Superior temporal gyrus (tissue), 1 donor: ENCODE measurements at regions not wholly inside any gene's neighbourhood (a gene's known extent, or its start where the extent isn't known, plus 50 kb on each side); places are given as distances from the start of the nearest gene placed in this dataset.
"Not testable (repeated sequence)": the region's sequence is repeated elsewhere in the genome, so short reads cannot be mapped to it uniquely, and the experiment has no call there.

Experiments used
- DNase-seq: peaks from one replicate; pipeline ENCODE4 v3.0.0-alpha.2; 2016; ENCODE audit errors: extremely low spot score

- no peak for DNase-seq
Observed at GRCh38 chr2:239552213-239552926, 151.6 kb upstream of the HDAC4 start.

- no peak for DNase-seq
Observed at GRCh38 chr2:239551206-239551605, 150.4 kb upstream of the HDAC4 start.

DNA sequence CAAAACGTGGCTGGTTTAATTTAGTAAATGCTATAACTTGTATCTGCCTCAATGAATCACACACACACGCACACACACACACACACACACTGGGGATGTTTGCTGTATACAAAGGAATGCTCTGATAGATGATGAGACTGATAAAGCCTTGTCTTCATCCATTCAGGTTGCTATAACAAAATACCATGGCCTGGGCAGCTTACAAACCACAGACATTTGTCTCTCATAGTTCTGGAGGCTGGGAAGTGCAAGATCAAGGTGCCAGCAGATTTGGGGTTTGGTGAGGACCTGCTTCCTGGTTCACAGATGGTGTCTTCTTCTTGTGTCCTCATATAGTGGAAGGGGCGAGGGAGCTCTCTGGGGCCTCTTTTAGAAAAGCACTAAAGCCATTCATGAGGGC is 149.5 kb upstream of the HDAC4 start:
- DNase-seq: no peak

DNA sequence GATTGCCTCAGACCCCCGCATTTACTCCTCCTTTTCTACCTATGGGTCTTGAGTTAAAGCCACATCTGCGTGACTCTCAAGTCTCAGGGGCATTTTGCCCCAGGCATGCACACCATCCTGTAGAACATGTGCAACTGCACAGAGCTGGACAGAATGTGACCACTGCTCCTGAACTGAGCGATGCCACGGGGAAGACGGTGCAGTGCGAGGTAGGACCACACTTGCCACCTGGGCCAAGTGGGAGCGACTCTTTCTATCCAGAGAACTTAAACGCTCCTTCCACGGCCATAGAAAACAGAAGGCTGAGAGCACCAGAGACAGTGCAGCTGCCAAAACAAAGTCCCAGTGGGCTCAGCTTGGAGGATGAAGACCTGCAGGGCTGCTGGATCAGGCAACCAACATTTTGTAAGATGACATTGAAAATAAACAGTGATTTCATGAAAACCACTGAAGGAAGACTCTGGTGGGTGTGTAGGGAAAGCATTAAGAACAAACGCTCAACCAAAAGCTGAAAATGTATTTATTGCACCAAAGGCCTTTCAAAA is 149.0 kb upstream of the HDAC4 start:
- DNase-seq: no peak

DNA sequence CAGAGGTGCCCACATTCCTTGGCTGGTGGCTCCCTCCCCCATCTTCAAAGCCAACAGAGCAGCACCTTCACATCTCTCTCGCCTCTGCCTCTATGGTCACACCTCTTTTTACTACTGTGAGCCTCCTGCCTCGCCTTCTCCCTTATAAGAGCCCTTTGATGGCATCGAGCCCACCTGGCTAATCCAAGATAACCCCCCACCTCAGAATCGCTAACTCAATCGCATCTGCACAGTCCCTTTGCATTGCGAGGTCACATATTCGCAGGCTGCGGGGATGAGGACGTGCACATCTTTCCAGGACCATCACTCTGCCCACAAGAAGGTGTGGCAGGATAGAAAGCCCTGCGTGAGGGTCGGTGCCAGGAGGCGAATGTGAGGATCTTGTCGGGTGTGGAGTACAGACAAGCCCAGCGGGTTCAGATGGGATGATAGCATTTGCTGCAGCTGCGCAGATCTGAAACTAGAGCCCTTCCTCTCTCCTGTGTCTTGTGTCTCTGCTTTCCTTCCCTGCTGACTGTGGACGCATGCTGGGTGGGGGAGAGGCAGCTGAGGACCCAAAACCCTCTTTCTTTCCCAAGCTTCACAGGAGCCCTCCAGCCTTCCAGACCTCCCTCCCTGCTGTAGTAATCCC is 148.3 kb upstream of the HDAC4 start:
- DNase-seq: no peak

GRCh38 chr2:239548451-239548871 is 147.6 kb upstream of the HDAC4 start:
- DNase-seq: no peak

GRCh38 chr2:239547140-239547539 is 146.3 kb upstream of the HDAC4 start:
- DNase-seq: not testable (repeated sequence)

GRCh38 chr2:239546541-239546940 is 145.7 kb upstream of the HDAC4 start:
- no peak for DNase-seq

DNA sequence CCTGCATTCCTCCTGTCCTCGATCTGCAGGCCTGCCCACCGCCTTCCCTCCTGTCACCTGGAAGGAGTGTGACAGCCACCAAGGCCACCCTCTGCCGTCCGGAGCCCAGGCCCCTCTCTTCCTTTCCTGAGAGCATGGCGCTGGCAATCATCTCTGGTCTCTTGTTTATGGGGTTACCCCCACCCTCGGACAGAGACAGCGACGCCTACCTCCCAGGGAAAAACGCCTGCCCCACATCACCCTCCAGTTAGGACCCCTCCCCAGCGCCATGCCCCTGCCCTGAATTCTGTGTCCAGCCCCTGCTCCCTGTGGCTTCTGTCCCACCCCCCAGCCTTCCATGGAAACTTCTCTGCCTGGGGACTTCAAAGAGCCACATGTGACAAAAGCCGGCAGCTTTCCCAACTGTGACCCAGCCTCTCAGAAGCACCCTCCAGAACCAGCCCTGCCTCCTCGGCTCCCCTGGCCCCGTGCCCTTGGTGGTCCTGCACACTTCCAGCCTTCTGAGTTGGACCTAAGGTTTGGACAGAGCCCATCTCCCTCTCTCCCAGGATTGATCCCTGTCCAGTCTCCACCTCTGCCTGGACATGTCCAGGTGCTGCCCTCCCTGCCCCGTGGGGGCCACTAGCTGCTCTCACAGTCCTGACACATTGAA is 145.0 kb upstream of the HDAC4 start:
- no peak for DNase-seq

GRCh38 chr2:239544918-239545465 is 144.2 kb upstream of the HDAC4 start:
- DNase-seq: no peak

DNA sequence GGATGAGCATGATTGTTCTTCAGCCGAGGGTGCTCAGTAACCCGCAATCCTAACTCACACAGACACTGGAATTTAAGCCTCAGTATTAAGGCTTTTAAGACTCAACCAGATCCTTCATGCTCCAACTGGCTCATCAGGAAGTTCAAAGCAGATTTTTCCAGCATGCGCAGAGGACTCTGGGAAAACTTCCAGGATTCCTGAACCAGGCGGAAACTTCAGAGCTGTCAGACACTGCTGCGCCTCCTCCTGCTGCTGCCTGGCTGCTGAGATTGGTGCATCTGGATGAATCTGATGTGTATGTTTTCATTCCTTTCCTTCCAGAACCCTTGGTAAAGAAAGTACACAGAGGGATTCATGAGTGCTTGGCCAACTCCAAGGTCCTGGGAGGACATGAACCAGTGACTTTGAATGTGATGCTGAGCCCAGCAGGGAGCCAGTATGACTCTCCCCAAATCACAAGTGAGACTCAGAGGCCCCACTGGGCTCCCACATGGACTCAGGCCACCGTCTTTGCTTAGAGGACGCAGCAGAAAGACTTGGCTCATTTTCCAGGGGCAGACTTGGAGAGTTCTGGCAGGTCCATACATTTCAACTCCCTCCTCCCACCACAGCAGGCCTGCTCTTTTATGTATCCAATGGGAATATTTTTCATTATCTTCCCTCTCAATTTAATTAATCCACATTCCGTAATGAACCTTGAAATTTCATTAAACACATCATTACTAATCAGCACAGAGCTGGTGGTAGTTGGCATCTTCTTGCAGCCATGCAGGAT is 143.5 kb upstream of the HDAC4 start:
- DNase-seq: no peak

- DNase-seq: no peak
Observed at GRCh38 chr2:239543702-239544101, 142.9 kb upstream of the HDAC4 start.

GRCh38 chr2:239540174-239540573 is 139.4 kb upstream of the HDAC4 start:
- no peak for DNase-seq

DNA sequence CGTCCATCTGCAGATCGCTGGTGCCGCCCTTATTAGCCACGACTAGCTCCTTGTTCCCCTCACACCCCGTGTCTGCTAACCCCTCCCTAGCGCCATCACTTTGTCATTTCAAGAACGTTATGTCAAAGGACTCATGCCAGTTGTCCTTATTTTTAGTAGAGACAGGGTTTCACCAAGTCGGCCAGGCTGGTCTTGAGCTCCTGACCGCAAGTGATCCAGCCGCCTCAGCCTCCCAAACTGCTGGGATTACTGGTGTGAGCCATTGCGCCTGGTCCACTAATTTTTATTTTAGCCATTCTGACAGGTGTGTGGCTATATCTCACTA is 138.9 kb upstream of the HDAC4 start:
- no peak for DNase-seq

DNA sequence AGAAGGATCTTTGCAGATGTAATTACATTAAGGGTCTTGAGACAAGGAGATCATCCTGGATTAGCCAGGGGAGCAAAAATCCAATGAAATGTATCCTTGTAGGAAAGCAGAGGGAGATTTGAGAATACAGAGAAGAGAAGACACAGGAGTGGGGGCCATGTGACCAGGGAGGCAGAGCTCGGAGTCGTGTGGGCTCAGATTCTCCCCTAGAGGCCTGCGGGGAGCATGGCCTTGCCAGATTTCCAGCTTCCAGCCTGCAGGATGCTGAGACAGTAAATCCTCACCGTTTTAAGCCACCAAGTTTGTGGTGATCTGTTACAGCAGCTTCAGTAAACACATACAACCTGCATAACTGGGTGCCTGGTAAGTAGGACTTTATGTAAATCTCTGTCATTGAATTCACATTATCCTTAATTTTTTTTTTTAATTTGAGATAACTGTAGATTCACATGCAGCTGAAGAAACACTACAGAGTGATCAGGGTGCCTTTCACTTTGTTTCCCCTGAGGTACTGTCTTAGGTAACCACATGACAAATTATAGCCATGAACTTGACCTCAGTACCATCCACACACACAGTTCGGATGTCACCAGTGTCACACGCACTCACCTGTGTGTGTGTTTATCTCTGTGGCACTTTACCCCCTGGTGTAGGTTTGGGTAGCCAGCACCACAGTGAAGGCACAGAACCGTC is 138.4 kb upstream of the HDAC4 start:
- no peak for DNase-seq

DNA sequence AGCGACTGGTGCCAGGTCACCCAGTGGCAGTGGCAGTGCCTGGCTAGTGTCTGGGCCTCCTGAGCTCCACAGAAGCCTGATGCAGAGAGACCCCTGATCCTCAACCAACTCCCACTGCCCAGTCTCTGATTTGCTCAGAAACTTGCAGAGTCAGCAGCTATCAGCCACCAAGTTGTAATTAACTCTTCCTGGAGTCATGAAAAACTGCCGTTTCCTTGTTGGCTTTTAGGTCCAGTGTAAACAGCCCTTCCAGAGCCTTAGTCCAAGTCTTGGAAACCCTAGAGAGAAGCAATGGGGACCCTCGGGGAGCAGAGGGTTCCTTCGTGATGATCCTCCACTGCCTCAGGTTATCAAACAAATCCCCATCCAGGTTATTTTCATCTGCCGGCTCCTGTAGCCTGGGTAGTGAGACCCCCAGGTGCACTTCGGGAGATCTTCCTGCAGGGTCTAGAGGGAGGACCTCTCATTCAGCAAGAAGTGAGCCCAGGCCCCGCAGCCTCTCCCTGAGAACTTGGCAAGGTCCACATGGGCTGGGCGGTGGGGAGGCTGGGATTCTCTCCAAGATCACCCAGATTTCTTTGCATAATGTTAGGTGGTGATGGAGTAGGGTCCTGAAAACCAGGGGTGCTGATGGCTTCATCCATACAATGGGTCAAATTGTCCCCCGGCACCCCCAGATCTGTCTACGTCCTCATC is 137.7 kb upstream of the HDAC4 start:
- DNase-seq: no peak

DNA sequence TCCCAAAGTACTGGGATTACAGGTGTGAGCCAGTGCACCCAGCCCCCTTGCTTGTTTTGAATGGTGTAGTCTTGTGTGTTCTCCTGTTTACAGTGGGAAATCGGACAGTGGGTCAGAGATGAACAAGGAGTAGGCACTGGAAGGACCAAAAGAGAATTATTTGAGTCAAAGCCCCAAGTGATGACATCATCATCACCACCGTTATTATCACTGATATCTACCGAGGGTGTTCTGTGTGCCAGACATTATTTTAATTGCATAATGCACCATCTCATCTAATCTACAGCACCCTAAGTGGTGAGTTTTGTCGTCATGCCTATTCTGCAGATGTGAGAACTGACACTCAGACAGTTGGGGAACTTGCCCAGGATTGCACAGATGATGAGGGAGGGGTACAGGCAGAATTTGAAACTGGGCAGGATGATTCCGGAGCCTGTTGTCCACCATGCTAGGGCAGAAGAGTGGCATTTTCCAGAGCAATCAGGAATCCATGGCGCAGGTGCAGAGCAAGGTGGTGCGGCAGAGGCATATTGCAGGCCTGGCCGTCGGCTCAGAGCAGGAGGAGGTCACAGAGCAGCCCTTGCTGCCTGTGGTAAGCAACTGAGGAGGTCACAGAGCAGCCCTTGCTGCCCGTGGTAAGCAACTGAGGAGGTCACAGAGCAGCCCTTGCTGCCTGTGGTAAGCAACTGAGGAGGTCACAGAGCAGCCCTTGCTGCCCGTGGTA is 137.0 kb upstream of the HDAC4 start:
- DNase-seq: no peak

- DNase-seq: no peak
Observed at GRCh38 chr2:239536186-239536585, 135.4 kb upstream of the HDAC4 start.

DNA sequence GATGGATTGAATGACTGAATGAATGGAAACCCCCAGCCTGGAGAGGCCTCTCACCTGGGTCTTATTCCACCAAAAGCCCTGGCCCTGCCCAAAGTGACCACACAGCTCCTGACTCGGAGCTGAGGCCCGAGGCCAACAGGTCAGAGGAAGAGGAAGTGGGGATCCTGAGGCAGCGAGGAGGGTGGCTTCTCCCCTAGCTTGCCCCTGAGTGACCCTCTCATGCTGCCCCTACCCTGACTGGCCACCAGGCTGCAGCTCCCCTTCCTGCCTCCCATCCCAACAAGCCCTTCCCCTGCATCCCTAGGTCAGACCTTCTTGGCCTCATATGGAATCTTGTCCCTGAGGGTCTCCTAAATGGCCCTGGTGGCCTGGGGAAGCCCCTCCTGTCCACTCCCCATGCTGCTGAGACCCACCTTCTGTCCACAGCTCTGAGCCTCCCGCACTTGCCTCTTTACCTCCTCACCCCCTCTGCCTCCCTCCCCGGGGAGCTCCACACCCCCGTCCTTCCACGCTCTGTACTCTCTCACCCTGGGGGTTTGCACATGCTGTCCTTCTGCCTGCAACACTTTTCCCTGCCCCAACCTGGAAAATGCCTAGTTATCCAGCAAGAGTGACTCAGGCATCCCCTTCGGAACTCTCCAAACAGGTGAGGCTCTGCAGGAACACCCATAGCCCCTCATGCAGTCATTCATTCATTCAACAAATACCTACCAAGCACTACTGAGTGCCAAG is 134.8 kb upstream of the HDAC4 start:
- no peak for DNase-seq
